ENCODE measurements at regions not wholly inside any gene's neighbourhood (a gene's known extent, or its start where the extent isn't known, plus 50 kb on each side); places are given as distances from the start of the nearest gene placed in this dataset.
"Not testable (repeated sequence)": the region's sequence is repeated elsewhere in the genome, so short reads cannot be mapped to it uniquely, and the experiment has no call there.

DNA sequence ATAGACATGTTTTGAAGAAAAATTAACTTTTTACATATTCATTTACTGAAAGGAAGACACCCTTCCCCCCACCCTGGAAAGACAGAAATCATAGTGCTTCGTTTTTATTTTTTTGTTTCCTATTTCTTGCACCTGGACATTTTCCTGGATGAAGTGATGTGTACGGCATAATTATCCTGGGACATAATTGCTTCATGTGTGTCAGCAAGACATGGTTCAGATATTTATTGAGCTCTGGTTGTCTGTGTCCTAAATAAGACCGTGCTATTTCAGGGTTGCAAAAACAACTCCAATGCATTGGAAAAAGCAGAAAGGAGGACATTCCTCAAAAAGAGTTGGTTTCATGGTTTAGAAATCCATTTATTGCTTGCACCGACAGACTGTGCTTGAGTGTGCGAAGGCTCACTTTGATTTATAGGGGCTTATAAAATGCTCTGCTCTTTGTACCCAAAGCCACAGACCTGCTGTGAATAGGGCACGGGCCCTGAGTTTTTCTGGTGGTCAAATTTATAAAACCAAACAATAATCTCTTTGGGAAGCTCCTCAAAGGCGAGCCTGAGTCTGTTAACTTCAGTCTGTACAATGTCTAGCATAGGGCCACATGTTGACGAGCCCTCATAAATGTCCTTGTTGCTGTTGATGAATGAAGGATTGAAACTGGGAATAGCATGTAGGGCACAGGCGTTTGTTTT lies 179.5 kb downstream of the SOX4 start:
- DNase-seq (ENCODE audit: low read depth): no peak

GRCh38 chr6:21773576-21773968 lies 180.0 kb downstream of the SOX4 start:
- no peak for DNase-seq (ENCODE audit: low read depth)

DNA sequence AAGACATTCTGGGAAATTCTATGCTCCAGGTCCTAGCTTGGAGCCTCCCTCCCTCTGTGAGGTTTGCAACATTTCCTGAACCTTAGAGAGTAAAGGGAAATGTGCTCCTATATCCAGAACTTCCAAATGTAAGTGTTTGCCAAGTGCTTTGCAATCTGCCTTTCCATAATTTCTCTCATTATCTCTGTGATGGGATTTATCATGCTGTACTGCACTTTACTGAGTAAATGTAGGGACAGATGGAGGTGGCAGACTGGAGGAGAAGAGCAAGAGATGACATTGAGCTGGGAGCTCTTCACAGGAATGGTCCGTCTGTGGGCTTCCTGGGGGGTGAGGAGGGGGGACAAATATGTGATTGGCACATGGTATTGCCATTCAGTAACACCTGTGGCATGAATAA lies 184.3 kb downstream of the SOX4 start:
- DNase-seq (ENCODE audit: low read depth): no peak

DNA sequence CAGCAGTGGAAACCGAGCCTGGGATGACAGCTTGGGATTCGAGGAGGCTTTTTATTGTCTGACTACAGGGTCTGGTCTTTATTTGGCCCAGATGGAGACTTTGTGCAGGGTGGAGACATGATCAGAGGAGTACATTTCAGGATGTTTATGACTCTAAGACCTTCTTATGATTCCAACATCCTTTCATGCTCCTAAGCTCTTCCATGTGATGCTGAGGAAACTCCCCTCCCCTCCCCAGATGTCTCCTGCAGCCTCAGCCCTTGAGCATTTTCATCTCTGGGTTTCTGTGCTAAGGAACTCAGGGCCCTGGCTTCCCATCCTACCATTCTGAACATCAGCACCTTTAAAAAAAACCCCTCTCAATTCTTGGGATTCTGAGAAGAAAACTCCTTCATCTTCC lies 186.6 kb downstream of the SOX4 start:
- DNase-seq (ENCODE audit: low read depth): no peak

GRCh38 chr6:21780679-21781078 lies 187.1 kb downstream of the SOX4 start:
- no peak for DNase-seq (ENCODE audit: low read depth)

DNA sequence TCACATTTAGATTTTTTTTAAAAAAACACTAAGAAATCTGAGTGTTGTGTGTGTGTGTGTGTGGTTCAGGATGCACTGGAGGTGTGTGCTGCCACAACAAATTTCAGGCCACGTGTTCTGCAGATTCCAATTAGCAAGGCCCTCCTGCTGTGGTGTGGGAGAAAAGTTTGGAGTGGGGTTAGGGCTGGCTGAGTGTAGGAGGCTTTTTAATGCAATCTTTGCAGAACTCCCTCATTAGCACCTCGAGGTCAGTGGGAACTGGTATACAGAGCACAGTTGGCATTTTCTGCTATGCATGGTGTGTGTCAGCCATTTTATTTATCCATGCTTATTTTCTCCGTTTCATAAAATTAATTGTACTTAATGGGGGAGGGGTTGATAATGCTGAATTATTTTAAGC lies 187.6 kb downstream of the SOX4 start:
- no peak for DNase-seq (ENCODE audit: low read depth)

- no peak for DNase-seq (ENCODE audit: low read depth)
These were observed 191.6 kb downstream of the SOX4 start for GRCh38 chr6:21785164-21785563.

GRCh38 chr6:21791056-21791455 lies 197.5 kb downstream of the SOX4 start:
- no peak for DNase-seq (ENCODE audit: low read depth)

DNA sequence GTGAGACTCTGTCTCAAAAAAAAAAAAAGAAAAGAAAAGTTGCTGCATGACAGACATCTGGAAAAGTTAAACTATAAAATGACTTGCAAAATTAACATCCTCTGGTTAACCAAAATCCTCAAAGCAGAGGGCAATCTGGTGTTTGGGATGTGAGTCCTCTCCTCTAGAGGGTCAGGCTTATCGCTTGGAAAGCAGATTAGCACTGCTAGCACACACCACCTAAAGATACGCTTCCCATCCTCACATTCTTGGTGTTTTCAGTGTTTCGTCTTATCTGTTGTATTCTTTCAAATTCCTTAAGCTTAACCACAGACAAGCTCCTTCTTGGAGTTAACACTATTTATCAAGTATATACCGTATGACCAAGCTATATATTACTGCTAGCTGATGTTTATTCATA lies 198.0 kb downstream of the SOX4 start:
- DNase-seq (ENCODE audit: low read depth): no peak

GRCh38 chr6:21792177-21792576 lies 198.6 kb downstream of the SOX4 start:
- DNase-seq (ENCODE audit: low read depth): no peak

DNA sequence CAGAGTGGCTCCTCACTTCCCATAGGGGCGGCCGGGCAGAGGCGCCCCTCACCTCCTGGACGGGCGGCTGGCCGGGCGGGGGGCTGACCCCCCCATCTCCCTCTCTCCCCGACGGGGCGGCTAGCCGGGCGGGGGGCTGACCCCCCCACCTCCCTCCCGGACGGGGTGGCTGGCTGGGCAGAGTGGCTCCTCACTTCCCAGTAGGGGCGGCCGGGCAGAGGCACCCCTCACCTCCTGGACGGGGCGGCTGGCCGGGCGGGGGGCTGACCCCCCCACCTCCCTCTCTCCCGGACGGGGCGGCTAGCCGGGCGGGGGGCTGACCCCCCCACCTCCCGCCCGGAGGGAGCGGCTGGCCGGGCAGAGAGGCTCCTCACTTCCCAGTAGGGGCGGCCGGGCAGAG lies 203.4 kb downstream of the SOX4 start:
- DNase-seq (ENCODE audit: low read depth): not testable (repeated sequence)

DNA sequence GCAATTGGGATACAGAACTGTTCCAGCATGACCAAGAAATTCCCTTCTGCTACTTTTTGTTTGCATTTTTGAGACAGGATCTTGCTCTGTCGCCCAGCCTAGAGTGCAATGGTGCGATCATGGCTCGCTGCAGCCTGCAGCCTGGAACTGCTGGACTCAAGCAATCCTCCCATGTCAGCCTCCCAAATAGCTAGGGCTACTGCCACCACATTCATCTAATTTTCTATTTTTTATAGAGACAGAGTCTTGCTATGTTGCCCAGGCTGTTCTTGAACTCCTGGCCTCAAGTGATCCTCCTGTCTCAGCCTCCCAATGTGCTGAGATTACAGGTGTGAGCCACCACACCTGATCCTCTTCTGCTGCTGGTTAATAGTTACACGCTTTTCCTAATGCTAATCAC lies 204.9 kb downstream of the SOX4 start:
- DNase-seq (ENCODE audit: low read depth): no peak

DNA sequence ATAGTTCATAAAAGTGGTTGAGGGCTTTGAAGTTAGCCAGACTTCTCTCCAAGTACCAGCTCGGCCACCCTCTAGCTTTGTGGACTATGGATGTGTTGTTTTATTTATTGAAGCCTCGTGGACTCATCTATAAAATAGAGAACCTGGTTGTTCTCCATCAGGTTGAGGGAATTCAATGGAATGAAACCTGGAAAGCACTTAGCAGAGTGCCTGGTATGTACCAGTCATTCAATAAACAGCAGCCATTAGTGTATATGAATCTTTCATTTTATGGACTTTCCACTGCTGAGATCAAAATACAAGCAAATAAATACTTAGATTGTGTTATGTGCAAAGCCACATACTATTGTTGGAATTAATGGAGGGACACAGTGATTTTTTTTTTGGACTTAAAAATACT lies 206.8 kb downstream of the SOX4 start:
- no peak for DNase-seq (ENCODE audit: low read depth)

DNA sequence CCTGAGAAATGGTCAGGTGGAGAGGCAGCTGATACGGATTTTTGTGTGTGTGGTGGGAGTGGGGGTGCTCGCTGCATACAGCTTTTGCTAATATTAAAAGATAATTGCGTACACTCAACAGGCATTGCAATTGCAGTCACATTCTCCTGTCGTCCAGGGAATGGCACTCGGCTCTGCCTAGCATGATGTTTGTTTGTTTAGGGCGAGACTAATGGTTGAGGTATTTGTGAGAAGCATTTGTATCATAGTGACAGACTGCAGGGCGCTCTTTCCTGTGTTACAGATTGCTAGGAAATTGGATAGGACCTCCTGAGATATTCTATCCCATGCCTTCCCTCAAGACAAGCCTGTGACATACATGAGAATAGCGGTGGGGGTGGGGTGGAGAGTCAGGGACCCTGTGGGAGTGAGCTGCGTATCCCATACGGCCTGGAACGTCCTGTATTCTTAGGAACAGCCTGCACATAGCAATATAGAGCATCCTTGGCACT lies 207.4 kb downstream of the SOX4 start:
- DNase-seq (ENCODE audit: low read depth): no peak

DNA sequence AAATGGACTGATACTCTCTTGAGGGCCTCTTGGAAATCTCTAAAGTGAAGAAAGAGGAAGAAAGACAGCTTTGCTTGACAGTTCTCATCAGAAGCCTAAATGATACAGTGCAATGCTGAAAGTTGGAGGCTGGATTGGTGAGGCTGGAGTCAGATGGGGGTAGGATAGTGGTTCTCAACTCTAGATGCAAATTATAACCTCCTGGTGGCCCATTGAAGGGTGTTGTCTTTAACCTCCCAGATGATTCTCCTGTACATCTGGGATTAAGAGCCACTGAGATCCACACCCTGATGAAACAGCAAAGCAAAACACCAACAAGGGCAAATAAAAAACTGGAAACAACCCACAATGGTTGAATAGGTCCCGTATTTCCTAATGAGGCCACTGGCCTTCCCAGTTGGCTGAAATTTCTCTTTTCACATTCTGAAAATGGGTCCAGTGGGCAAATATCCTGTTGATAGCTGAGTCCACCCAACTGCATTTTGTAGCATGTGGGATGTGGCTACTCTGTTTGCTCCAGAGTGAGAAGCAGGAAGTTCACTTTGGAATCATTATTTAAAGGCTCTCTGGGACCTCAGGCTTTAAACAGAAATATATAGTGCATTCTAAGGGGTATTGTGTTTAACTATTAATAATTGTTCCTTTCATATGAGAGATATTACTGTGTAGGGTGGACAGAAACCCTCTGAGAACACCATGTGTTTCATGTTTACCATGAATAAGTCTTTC lies 208.1 kb downstream of the SOX4 start:
- no peak for DNase-seq (ENCODE audit: low read depth)

DNA sequence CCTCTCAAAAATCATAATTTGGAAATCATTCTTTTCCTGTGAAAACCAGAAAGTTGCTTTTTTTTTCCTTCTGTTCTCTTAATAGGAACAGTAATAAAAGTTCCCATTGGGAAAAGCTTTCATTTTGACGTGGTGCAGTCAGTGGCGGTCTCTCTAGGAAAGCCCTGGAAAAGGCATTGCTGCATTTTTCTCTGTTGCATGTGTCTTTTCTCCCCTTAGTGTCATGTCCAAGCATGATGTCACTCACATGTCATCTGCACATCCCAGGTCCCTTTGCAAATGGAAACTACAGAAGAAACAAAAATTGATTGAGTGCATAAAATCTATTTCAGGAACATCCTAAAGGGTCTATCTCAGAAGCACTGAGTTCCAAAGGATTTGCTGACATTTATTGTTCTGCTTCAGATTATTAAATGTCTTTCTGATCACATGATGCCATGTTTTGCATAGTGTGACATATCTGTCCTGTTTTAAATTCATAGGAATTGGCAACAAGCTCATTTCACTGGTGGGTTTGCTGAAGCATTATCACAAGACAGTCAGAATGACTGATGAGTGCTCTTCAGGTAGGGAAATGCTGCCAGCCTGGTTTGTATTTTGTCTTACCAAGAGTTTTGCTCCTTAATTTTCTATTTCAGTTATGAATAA lies 208.7 kb downstream of the SOX4 start:
- DNase-seq (ENCODE audit: low read depth): no peak

GRCh38 chr6:21804941-21805610 lies 211.5 kb downstream of the SOX4 start:
- no peak for DNase-seq (ENCODE audit: low read depth)

DNA sequence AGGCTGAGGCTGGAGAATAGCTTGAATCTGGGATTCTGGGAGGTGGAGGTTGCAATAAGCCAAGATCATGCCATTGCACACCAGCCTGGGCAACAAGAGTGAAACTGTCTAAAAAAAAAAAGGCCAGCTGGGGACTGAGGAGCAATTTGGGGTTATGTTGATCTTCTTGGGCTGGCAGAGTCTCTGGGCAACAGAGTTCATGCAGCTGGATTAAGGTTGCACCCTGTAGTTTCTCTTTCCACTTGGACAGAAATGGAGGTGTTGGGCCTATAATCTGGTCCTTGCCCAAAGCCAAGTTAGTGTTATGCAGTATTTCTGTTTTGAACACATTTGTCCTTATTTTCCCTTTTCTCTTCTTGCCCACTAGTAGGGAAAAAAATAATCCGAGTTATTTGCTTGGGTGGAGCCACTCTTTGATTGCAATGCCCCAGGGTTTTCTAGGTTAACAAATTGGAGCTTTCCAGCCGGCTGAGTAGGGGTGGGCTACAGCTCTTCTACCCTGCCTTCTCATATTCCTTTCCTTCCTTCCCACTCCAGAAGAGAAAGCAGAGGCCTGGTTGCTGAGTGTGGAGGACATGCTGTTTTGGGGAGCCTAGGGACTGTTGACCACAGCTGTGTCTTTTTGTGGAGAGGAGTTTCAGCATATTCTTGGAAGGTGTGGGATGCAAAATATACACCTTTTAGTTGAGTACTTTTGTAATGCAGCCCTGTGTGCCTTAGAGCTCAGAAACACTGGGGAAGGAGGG lies 213.9 kb downstream of the SOX4 start:
- no peak for DNase-seq (ENCODE audit: low read depth)

DNA sequence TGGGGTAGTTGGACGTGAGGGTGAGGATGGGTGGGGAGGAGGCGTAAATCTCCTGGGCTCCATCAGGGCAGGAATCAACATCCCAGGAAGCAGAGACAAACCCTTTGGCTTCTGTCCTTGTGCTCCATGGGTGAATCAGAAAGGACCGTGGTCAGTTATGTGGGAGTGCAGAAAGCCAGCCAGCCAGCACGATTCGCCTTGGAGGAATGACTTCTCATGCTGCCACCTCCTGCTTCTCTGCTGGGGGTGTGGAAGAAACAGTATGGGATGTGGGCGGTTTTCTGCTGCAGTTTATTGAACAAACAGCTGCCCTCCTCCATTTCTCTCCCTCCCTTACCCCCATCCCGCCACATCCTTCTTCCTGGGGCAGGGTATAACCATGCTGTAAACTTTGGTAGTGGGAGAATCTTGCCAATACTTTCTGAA lies 214.5 kb downstream of the SOX4 start:
- DNase-seq (ENCODE audit: low read depth): no peak

GRCh38 chr6:21808551-21809242 lies 215.1 kb downstream of the SOX4 start:
- no peak for DNase-seq (ENCODE audit: low read depth)

- DNase-seq (ENCODE audit: low read depth): no peak
These were observed 217.9 kb downstream of the SOX4 start for GRCh38 chr6:21811484-21811883.
